ENCODE measurements at regions not wholly inside any gene's neighbourhood (a gene's known extent, or its start where the extent isn't known, plus 50 kb on each side); places are given as distances from the start of the nearest gene placed in this dataset.
A peak's percentile ranks its signal among the peaks of the same experiment; 100 is the strongest.

DNA sequence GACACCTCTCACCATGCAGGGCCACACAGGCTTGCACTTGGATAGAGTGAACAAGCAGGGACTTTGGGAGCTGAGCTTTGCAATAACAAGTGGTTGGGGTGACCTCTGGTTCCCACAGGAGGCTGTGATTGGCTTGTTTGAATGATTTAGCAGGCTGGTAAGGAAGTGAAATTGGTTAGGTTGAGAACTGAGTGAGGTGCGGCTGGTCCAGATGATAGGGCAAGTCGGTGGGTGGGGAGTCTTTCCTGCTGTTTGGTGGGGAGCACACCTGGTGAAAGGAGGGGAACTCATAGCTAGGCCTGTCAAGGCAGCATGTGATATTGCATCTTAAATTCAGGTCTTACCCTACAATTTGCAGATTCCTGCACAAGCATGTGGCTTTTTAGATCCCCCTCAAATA lies 794.6 kb upstream of the ZNF608 start:
- DNase-seq, result no peak

GRCh38 chr5:125549322-125549911 lies 803.0 kb upstream of the ZNF608 start:
- no peak for DNase-seq

DNA sequence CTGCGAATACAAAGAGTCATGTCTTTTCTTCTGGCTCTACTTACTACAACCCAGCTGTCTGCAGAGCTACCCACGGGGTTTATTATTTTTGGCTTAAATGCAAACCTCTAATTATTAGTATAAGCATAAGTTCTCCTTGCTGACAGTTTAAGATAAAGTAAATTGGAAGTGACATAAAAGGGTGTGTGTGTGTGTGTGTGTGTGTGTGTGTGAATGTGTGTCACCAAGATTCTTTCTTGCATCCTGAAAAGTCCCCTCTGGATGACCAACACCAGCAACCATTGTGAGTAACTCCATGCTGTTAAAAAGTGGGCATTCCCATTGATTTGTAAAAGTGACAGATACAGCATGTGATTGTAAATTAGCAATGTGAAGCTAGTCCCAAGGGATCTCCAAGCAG lies 803.8 kb upstream of the ZNF608 start:
- no peak for DNase-seq

- DNase-seq, result no peak
These were observed 804.8 kb upstream of the ZNF608 start for GRCh38 chr5:125551246-125551645.

GRCh38 chr5:125551797-125552196 lies 805.4 kb upstream of the ZNF608 start:
- no peak for DNase-seq

- DNase-seq, result no peak
These were observed 806.0 kb upstream of the ZNF608 start for GRCh38 chr5:125552486-125552885.

DNA sequence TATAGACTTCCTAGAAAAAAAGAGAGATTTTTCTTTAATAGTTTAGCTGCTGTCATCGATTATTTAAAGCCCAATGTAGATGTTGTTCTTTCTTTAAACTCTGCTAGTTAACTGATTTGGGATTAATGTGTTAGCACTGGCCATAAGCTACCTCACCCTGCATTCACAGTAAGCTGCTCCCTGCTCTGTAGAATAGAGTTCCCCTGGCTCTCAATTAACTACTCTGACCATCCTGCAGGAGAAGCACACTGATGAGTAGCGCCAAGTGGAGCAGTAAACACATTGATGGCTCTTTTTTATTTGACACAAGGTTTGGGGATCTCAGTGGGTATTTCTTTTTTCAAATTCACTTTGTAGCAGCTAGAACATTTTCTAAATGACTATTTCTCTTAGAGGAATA lies 807.9 kb upstream of the ZNF608 start:
- DNase-seq, result no peak

DNA sequence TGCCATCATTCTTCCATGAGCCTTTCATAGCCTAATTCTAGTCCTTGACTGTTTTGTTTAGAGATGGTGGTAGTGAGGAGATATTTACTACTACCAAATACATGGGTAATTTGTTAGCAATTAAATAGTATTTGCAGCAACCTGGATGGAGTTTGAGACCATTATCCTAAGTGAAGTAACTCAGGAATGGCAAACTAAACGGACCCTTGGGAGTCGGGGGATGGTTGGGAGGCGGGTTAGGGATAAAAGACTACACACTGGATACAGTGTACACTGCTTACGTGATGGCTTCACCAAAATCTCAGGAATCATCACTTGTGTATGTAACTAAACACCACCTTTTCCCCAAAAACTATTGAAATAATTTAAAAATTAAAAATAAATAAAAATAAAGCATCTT lies 809.2 kb upstream of the ZNF608 start:
- no peak for DNase-seq

DNA sequence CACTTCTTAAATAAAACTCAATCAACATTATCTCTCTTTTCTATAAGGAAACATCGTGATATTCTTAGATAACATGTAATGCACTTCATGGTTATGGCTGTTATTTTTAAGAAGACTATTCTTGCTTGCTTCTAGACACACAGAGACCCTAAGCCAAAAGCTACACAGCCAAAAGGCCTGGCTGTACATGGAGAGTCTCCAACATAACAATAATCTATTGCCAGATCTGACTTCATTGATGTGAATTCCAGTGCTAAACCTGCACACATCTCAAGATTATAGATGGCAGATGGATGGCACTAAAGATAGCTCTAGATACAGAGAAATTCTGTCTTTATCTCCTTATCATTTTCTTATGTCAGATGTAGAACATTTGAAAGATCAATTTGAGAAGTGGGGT lies 811.6 kb upstream of the ZNF608 start:
- no peak for DNase-seq

- DNase-seq, result no peak
These were observed 812.0 kb upstream of the ZNF608 start for GRCh38 chr5:125558466-125558865.

DNA sequence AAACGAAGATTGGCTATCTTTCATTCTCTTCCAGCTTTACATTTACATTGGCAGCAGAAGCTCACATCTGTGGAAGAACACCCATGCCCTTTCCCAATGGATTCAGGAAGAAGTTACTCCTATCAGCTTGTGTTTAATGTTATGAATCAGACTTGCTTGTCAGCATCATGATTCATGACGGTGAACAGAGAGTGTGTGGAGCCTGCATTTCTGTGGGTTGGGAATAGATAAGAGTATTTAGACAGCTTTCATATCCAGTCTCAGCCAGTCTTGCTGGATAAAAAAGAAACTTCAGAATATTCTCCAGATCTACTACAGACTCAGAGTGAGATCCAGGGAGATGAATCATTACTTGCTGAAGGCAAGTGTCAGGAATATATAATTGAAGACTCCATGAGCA lies 812.9 kb upstream of the ZNF608 start:
- peak; percentile 61 for DNase-seq

DNA sequence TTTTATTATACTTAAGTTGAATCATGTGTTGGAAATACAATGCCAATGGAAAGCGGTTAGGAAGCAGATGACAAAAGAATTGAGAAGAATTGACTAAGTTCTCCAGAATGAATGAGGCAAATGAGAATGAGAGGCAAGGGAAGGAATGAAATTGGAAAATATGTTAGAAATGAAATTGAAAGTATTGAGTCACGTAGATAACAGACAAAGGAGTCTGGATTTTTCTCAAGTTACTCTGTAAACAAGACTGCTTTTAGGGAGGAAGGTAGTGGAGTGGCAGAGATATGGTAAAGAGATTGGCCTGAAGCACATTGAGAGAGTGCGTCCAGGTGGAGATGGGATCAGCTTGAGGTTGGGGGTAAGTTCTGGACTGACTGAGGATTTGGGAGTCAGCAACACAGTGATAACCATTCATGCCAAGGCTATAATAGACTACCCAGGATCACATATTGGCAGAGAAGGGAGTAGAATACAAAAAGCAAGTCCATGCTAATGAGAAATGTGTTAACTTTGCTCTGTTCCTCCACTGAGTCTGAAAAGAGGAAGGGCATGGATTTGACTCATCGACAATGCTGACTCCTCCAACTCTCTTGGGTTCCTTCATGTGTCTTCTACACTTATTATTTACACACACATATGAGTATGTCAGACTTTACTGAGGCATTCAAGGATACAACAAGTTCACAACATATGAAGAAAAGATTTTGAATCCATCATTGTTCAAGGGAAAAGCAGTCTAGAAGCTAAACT lies 814.2 kb upstream of the ZNF608 start:
- no peak for DNase-seq

DNA sequence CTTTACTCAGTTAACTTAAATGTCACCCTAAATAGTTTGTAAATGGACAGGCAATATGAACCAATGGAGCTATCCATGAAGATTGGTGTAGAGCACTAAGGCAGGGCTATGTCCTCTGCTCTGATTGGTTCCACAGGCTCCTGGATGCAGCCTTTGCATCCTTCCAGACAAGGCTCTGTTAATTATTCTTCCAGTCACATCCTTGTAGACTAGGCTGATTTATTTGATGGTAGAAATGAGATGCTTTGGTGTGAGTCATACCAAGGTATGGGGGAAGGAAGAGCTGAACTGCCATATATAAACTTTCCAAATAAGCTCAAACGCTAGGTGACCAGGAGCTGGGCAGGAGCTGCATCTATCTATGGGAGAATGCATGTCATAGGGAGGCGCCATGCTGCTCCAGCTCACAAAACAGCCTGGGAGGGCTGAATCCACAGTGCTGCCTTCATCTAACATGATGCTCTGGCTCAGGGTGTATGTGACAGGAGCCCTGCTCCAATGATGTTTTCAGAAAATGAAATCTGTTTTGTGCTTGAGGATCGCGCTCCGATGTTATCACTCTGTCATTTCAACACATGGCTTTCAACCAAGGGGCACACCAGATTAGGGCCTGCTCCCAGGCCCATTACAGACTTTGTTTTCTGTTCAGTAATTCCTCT lies 818.0 kb upstream of the ZNF608 start:
- no peak for DNase-seq

GRCh38 chr5:125574491-125575044 lies 828.1 kb upstream of the ZNF608 start:
- no peak for DNase-seq

DNA sequence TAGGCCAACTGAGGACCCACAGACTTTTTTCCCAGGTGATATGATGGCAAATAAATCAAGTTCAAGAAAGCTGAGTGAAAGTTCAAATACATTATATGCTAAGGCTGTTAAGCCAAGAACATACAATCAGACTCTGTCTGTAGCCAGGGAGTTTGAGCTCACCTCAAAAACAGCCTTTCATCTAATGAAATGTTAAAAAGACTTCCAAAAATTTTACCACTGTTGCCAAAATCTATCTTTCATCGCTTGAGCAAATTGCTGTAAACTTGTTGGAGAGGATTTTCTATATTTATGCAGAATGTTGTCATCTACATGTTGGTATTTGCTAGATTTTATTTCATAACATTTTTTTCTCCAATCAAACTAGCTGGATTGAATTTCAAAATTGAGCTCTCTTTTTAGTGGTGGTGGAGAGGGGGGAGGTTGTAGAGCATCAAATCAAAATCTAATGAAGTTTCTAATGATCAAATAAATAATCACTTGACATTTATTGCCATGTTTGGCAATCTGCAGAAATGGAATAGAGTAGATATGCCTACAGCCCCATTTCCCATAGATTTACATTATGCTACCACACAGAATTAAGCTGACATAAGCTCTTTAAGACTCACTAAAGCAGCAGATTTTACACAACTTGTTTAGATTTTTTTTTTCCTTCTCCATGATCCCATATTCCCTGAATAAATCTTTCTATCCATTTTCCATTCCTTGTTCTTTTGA lies 828.9 kb upstream of the ZNF608 start:
- DNase-seq, result no peak

GRCh38 chr5:125575891-125576505 lies 829.6 kb upstream of the ZNF608 start:
- peak; percentile 79 for DNase-seq

GRCh38 chr5:125576822-125577221 lies 830.4 kb upstream of the ZNF608 start:
- DNase-seq, result no peak

DNA sequence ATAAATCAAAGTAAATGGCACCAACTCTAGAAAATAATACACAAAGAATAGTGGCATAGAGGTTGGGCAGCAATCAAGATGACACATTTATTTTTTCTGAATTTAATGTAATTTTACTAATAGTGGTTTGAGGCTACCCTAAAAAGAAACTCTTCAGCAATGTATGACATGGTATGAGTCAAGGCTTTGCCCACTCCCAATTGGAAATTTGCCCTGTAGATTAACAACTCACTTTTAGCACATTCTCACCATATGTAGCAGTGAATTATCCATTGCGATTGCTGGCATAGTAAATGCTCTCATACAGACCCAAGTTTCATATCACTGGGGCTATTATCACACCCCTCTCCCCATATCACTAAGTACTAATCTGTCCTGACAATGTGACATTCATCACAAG lies 832.1 kb upstream of the ZNF608 start:
- DNase-seq, result no peak

- no peak for DNase-seq
These were observed 832.7 kb upstream of the ZNF608 start for GRCh38 chr5:125579182-125579581.

DNA sequence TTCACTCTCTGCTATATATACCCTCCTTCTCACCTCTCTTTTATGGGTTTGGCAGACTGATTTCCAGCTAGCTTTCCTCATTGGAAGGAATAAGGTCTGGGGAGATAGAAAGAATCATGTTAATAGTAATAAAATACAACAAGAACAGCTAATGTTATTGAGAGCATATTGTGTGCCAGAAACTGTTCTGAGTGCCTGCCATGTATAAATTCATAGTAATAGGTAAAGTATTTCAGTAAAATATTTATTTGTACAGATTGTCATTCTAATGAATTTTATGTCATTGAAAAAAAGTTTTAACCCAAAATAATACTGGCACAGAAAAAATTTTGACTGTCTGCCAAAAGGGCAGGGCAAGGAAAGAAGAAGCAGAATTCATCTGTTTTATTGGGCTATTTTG lies 834.9 kb upstream of the ZNF608 start:
- DNase-seq, result no peak

DNA sequence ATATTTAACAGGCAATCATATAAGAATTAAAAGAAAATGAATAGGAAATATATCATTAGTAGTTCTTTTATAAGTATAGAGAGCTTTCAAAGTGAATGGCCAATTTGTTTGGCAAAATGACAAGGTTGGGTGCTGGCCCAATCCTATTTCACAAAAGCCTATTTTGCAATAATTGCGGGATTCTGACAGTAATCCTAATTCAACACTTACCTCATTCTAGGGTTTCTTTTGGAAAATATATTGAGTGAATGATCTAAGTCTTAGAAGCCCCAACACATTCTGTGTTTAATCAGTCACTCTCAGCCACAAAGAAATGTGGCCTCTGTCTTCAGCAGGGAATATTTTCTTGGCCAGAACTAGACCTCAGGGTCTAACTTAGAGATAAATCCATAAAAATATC lies 835.9 kb upstream of the ZNF608 start:
- no peak for DNase-seq

GRCh38 chr5:125583321-125584139 lies 837.1 kb upstream of the ZNF608 start:
- no peak for DNase-seq

Data from islet precursor cell (in vitro differentiated cells).